GM21576 (cell line): ENCODE measurements at regions not wholly inside any gene's neighbourhood (a gene's known extent, or its start where the extent isn't known, plus 50 kb on each side); places are given as distances from the start of the nearest gene placed in this dataset.
"Not testable (repeated sequence)": the region's sequence is repeated elsewhere in the genome, so short reads cannot be mapped to it uniquely, and the experiment has no call there.

Experiments
- ATAC-seq: cut with Tn5 transposase; IDR thresholded peaks from one replicate; pipeline ENCODE4 v1.9.1; 2021; ENCODE audit warnings: mild to moderate bottlenecking, moderate library complexity; ENCODE audit not compliant: unreplicated experiment

GRCh38 chr20:58044931-58045555, 183.4 kb downstream of the ANKRD60 start:
- ATAC-seq = no peak

GRCh38 chr20:58044286-58044685, 184.2 kb downstream of the ANKRD60 start:
- no peak for ATAC-seq

GRCh38 chr20:58043236-58044140, 185.0 kb downstream of the ANKRD60 start:
- no peak for ATAC-seq

- ATAC-seq = no peak
These were observed 185.9 kb downstream of the ANKRD60 start for GRCh38 chr20:58042591-58042990.

GRCh38 chr20:58040447-58041290, 187.8 kb downstream of the ANKRD60 start:
- no peak for ATAC-seq

- no peak for ATAC-seq
These were observed 189.0 kb downstream of the ANKRD60 start for GRCh38 chr20:58039274-58040092.

GRCh38 chr20:58038123-58038654, 190.3 kb downstream of the ANKRD60 start:
- ATAC-seq = no peak

- no peak for ATAC-seq
These were observed 190.8 kb downstream of the ANKRD60 start for GRCh38 chr20:58037631-58038030.

GRCh38 chr20:58033026-58033536, 195.4 kb downstream of the ANKRD60 start:
- ATAC-seq = no peak

GRCh38 chr20:58032599-58032998, 195.9 kb downstream of the ANKRD60 start:
- ATAC-seq = no peak

- ATAC-seq = not testable (repeated sequence)
These were observed 197.1 kb downstream of the ANKRD60 start for GRCh38 chr20:58031350-58031749.

GRCh38 chr20:58028123-58028522, 200.3 kb downstream of the ANKRD60 start:
- ATAC-seq = no peak

GRCh38 chr20:58026361-58026760, 202.1 kb downstream of the ANKRD60 start:
- no peak for ATAC-seq

- no peak for ATAC-seq
These were observed 203.2 kb downstream of the ANKRD60 start for GRCh38 chr20:58025233-58025632.

- ATAC-seq = no peak
These were observed 204.2 kb downstream of the ANKRD60 start for GRCh38 chr20:58024241-58024721.

GRCh38 chr20:58023781-58024180, 204.7 kb downstream of the ANKRD60 start:
- no peak for ATAC-seq

- no peak for ATAC-seq
These were observed 205.1 kb downstream of the ANKRD60 start for GRCh38 chr20:58023346-58023745.

GRCh38 chr20:58022711-58023110, 205.7 kb downstream of the ANKRD60 start:
- no peak for ATAC-seq

GRCh38 chr20:58021481-58021880, 207.0 kb downstream of the ANKRD60 start:
- ATAC-seq = no peak
